Fibroblast of villous mesenchyme (primary cell): ENCODE measurements at regions not wholly inside any gene's neighbourhood (a gene's known extent, or its start where the extent isn't known, plus 50 kb on each side); places are given as distances from the start of the nearest gene placed in this dataset.

Experiments
- DNase-seq: peaks from one replicate; pipeline ENCODE4 v3.0.0-alpha.2; 2010; ENCODE audit warnings: low read depth
- H3K4me3 ChIP-seq: 2 replicates; pipeline ENCODE4 v1.5.1; 2011; ENCODE audit warnings: low read depth, mild to moderate bottlenecking, low read length
- TF ChIP-seq, protein P1 (sequence below): IDR thresholded peaks from 2 replicates; pipeline ENCODE4 v1.5.1; 2012; ENCODE audit warnings: low read depth, mild to moderate bottlenecking, low read length; ENCODE audit not compliant: insufficient read depth

GRCh38 chr20:39145921-39146320 is 183.8 kb downstream of the DHX35 start:
- DNase-seq, result no peak
- TF ChIP-seq, protein P1, sequence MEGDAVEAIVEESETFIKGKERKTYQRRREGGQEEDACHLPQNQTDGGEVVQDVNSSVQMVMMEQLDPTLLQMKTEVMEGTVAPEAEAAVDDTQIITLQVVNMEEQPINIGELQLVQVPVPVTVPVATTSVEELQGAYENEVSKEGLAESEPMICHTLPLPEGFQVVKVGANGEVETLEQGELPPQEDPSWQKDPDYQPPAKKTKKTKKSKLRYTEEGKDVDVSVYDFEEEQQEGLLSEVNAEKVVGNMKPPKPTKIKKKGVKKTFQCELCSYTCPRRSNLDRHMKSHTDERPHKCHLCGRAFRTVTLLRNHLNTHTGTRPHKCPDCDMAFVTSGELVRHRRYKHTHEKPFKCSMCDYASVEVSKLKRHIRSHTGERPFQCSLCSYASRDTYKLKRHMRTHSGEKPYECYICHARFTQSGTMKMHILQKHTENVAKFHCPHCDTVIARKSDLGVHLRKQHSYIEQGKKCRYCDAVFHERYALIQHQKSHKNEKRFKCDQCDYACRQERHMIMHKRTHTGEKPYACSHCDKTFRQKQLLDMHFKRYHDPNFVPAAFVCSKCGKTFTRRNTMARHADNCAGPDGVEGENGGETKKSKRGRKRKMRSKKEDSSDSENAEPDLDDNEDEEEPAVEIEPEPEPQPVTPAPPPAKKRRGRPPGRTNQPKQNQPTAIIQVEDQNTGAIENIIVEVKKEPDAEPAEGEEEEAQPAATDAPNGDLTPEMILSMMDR, result no peak
- H3K4me3 ChIP-seq, result no peak overlapping the region

GRCh38 chr20:39144757-39145156 is 182.6 kb downstream of the DHX35 start:
- TF ChIP-seq, protein P1, result no peak
- no peak overlapping the region for H3K4me3 ChIP-seq
- no peak for DNase-seq

DNA sequence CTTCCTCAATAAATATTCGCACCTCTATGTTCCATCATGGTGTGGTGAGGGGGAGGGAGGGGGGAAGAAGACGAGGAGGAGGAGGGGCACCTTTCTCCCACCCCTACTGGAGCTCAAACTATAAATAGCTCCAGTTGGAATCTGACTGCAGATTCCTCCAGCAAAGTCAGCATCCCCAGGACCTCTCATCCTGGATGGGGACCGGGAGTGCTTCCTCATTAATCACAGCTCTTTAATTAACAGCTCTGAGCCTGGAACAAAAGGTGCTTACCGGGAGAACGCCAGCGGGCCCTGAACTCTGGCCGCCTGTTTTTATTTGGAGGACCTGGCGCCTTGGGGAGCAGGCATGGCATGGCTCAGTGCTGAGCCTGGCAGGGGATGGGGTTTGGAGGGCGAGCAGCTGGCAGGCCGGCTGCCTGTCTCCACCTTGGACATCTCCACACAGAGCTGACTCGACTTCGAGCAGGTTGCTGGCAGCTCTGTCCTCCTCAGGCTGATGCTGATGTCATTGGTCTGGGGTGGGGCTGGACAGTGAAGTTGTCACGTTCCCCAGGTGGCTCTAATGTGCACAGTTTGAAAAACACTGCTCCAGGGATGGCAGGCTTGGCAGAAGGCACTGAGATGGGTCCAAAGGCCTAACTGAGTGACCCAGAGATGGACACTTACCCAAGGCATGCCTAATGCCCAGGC is 180.4 kb downstream of the DHX35 start:
- no peak for DNase-seq
- TF ChIP-seq, protein P1, result no peak
- no peak overlapping the region for H3K4me3 ChIP-seq

GRCh38 chr20:39137299-39137698 is 175.2 kb downstream of the DHX35 start:
- TF ChIP-seq, protein P1, result no peak
- DNase-seq, result no peak
- no peak overlapping the region for H3K4me3 ChIP-seq

DNA sequence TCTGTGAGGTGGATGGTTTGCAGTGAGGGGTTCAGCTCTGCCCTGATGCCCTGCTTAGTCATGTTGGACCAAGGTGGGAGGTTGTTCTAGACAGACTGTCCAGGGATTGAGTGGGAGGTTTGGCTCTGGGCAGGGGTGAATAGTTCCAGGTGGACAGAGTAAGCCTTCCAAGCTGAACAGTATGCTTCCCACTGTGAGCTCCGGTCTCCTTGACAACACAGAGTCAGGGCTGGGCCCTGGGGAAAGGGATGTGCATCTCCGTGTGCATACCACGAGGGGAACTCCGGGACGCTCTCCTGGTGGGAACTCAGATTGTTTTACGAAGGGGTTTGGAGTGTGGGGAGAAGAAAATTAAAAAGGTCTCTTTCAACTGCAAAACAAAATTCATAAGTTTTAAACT is 174.7 kb downstream of the DHX35 start:
- no peak for DNase-seq
- TF ChIP-seq, protein P1, result no peak
- H3K4me3 ChIP-seq, result no peak overlapping the region

- no peak for DNase-seq
- H3K4me3 ChIP-seq, result no peak overlapping the region
- TF ChIP-seq, protein P1, result no peak
These were observed 173.9 kb downstream of the DHX35 start for GRCh38 chr20:39135885-39136544.
